WTC11 (cell line): ENCODE measurements at regions not wholly inside any gene's neighbourhood (a gene's known extent, or its start where the extent isn't known, plus 50 kb on each side); places are given as distances from the start of the nearest gene placed in this dataset.

Source experiments
- ATF2 ChIP-seq: sonication (generic); formaldehyde crosslinking; IDR thresholded peaks from 2 replicates; pipeline ENCODE4 v1.8.1; 2022; ENCODE audit warnings: low read depth, missing genetic modification reagents, borderline replicate concordance
- CTCF ChIP-seq: fragments of 200-600 bp; IDR thresholded peaks from 2 replicates; pipeline ENCODE4 v1.8.0; 2022; ENCODE audit warnings: antibody characterized with exemption
- MAX ChIP-seq: sonication (generic); formaldehyde crosslinking; IDR thresholded peaks from 2 replicates; pipeline ENCODE4 v1.8.0; 2022; ENCODE audit warnings: mild to moderate bottlenecking, missing genetic modification reagents
- NR2C2 ChIP-seq: sonication (generic); formaldehyde crosslinking; IDR thresholded peaks from 2 replicates; pipeline ENCODE4 v1.8.0; 2022; ENCODE audit warnings: mild to moderate bottlenecking, missing genetic modification reagents

GRCh38 chr18:68399721-68400120 is 315.2 kb downstream of the TMX3 start:
- no peak for TF ChIP-seq NR2C2 (CRISPR knock-in tag)
- TF ChIP-seq CTCF = no peak
- no peak for TF ChIP-seq ATF2 (CRISPR knock-in tag)
- TF ChIP-seq MAX (CRISPR knock-in tag) = no peak
